Panc1 (cell line): ENCODE measurements at regions not wholly inside any gene's neighbourhood (a gene's known extent, or its start where the extent isn't known, plus 50 kb on each side); places are given as distances from the start of the nearest gene placed in this dataset.

ENCODE experiments used
- CTCF ChIP-seq: fragments of 450-650 bp; IDR thresholded peaks from 2 replicates; pipeline ENCODE4 v1.5.1; 2017; ENCODE audit warnings: mild to moderate bottlenecking
- POLR2AphosphoS5 ChIP-seq: IDR thresholded peaks from 2 replicates; pipeline ENCODE4 v1.6.1; 2012; ENCODE audit warnings: mild to moderate bottlenecking, low read depth, low read length, moderate library complexity
- REST ChIP-seq, 2 experiments: IDR thresholded peaks; 2 replicates each; pipeline ENCODE4 v1.6.1; 2011 to 2012; ENCODE audit warnings: low read depth in 2 of 2, control low read depth in 1 of 2, low read length in 1 of 2, mild to moderate bottlenecking in 1 of 2, moderate library complexity in 1 of 2; ENCODE audit not compliant: insufficient read depth in 1 of 2
- TCF7L2 ChIP-seq: IDR thresholded peaks from 2 replicates; pipeline ENCODE4 v1.6.1; 2011; ENCODE audit warnings: mild to moderate bottlenecking, low read depth, low read length, inconsistent platforms

- TF ChIP-seq CTCF (no peak), POLR2AphosphoS5 (no peak), REST (IDR thresholded peaks at IDR 0.05; ENCODE audit: insufficient read depth in 1 of 2, low read depth in 2 of 2, low read length in 1 of 2) (no peak), TCF7L2 (no peak)
These were observed 602.4 kb downstream of the METTL4 start for GRCh38 chr18:1968801-1969498.
